ENCODE measurements at regions not wholly inside any gene's neighbourhood (a gene's known extent, or its start where the extent isn't known, plus 50 kb on each side); places are given as distances from the start of the nearest gene placed in this dataset.

DNA sequence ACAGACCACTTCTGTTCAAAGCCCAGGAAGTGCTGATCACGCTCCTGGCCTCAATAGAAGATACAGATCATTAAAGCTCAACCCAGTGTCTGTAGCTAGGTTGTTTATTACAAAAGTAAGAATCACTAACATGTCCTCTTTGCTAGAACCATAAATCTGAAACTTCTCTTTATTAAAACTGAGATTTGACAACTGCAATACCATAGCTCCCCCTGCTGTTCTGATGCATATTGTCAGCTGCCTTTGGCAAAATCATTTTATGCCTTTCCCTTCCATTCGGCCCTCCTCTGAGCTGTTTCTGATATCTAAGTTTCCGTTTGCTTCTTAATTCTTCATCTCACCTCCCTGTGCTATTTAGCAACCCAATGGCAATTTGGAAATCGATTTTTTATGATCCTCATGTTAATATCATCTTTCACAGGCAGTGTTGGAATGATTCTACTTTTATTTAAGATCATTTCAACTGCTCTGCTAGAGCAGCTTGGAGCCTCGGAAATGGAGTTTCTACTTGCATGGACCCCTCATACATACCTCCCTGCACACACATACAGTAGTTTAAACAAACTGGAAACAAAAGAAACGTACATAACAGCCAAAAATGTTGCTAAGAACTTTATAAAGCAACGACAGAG is 998.8 kb downstream of the MAT2B start:
- H3K4me1 ChIP-seq: peaks cover 0 to 4% (median 1%) of the 10 kb centered on the region in 4 donors
- DNase-seq (peak in 1 of 3 donors; percentile 47), ATAC-seq (peak; percentile 82 to 89 (median 86))
- no peaks in the 10 kb centered on the region for H3K9me3 ChIP-seq
- no peak for TF ChIP-seq POLR2A (IDR thresholded peaks at IDR 0.05)
- TF ChIP-seq, protein P1, sequence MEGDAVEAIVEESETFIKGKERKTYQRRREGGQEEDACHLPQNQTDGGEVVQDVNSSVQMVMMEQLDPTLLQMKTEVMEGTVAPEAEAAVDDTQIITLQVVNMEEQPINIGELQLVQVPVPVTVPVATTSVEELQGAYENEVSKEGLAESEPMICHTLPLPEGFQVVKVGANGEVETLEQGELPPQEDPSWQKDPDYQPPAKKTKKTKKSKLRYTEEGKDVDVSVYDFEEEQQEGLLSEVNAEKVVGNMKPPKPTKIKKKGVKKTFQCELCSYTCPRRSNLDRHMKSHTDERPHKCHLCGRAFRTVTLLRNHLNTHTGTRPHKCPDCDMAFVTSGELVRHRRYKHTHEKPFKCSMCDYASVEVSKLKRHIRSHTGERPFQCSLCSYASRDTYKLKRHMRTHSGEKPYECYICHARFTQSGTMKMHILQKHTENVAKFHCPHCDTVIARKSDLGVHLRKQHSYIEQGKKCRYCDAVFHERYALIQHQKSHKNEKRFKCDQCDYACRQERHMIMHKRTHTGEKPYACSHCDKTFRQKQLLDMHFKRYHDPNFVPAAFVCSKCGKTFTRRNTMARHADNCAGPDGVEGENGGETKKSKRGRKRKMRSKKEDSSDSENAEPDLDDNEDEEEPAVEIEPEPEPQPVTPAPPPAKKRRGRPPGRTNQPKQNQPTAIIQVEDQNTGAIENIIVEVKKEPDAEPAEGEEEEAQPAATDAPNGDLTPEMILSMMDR (IDR thresholded peaks at IDR 0.05): peak; percentile 79 to 87 (median 83)
- 27% methylated on average over 7 of the region's 7 CpGs for WGBS (ENCODE audit: insufficient coverage, low coverage, low lambda C conversion rate, missing lambda C conversion rate)
- intact Hi-C loops (cut with DNase I): no loop called here
- no peaks in the 10 kb centered on the region for H3K27me3 ChIP-seq
- H3K36me3 ChIP-seq: no peaks in the 10 kb centered on the region
- no peak overlapping the region for H3K4me3 ChIP-seq
- no peak overlapping the region for H3K27ac ChIP-seq

DNA sequence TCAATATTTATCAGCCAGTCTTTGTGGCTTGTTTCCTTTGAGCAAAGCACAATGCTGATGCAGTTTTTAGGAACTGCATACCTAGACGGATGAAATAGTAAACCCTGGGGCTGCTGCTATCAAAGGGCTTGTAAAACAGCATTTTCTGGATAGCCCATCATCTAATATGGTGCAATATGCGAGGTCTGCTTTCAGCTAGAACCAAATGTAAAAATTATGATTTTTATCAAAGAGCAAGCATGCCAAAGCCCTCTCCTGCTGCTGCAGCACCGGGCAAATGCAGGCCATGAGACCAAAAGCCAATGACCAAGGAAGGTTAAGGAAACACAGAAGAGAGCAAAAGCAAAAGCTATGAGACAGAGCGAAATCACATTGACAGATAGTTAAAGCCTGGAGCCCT is 1000.4 kb downstream of the MAT2B start:
- intact Hi-C loops (cut with DNase I): no loop called here

DNA sequence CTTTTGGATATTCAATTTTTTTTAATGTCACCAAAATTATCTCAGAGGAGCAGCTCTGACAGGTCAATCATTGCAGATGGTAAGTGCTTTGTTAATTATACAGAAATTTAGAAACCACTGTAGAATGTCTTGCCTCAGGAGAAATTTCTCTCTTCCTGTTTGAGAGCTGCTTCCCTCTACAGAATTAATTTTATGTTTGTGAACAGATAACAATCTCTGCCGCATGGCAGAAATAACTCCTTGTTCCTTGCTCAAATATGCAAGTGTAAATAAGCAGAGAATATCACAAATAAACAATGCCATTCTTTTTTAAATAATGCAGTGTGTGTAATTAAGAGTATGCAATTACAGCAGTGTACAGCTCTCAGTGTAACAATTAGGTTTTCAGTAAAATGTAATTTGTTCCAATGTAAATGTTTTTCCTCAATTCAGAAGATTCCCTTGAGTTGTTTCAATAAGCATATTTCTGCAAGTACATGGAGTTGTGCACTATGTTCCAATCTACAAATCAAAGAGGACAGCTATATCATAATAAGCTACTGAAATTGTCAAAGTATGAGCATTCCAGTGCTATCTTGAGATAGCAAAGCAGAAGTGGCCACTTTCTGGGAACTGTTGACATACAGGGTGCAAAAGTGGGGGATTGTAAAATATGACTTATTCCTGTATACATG is 1012.8 kb downstream of the MAT2B start:
- no peaks in the 10 kb centered on the region for H3K9me3 ChIP-seq
- no peaks in the 10 kb centered on the region for H3K4me1 ChIP-seq
- ATAC-seq: no peak
- intact Hi-C loops (cut with DNase I): no loop called here
- TF ChIP-seq, protein P1 (IDR thresholded peaks at IDR 0.05): no peak
- no peak for TF ChIP-seq POLR2A (IDR thresholded peaks at IDR 0.05)
- no peaks in the 10 kb centered on the region for H3K27me3 ChIP-seq
- H3K27ac ChIP-seq: no peak overlapping the region
- 35% methylated on average over 1 of the region's 1 CpG for WGBS (ENCODE audit: insufficient coverage, low coverage, low lambda C conversion rate, missing lambda C conversion rate)
- no peak for DNase-seq
- H3K36me3 ChIP-seq: no peaks in the 10 kb centered on the region
- no peak overlapping the region for H3K4me3 ChIP-seq

More for the DNA sequence above, 1000.4 kb downstream of the MAT2B start:
- 59% methylated on average over 4 of the region's 4 CpGs for WGBS (ENCODE audit: insufficient coverage, low coverage, low lambda C conversion rate, missing lambda C conversion rate)
- no peak for ATAC-seq
- H3K27me3 ChIP-seq: no peaks in the 10 kb centered on the region
- H3K36me3 ChIP-seq: no peaks in the 10 kb centered on the region
- no peaks in the 10 kb centered on the region for H3K9me3 ChIP-seq
- no peak overlapping the region for H3K27ac ChIP-seq
- H3K4me1 ChIP-seq: peaks cover 0 to 4% (median 1%) of the 10 kb centered on the region in 4 donors
- no peak for TF ChIP-seq POLR2A (IDR thresholded peaks at IDR 0.05)
- TF ChIP-seq, protein P1 (IDR thresholded peaks at IDR 0.05): no peak
- H3K4me3 ChIP-seq: no peak overlapping the region
- no peak for DNase-seq

DNA sequence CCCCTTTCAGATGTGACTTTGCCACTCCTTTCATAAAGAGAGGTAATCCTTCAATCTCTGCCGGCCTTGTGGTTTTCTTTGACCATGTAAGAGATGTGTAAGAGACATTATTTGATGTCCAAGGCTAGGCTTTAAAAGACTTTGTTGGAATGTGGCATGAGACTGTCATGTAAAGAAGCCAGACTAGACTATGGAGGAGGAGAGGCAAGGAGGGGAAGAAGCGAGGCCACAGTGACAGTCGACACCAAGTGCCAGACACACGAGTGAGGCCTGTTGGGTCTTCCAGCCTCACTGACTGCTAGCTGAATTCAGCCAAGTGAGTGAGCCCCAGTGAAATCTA is 1013.3 kb downstream of the MAT2B start:
- H3K4me3 ChIP-seq: no peak overlapping the region
- intact Hi-C loops (cut with DNase I): no loop called here
- H3K27me3 ChIP-seq: no peaks in the 10 kb centered on the region
- 83% methylated on average over 4 of the region's 4 CpGs for WGBS (ENCODE audit: insufficient coverage, low coverage, low lambda C conversion rate, missing lambda C conversion rate)
- H3K36me3 ChIP-seq: no peaks in the 10 kb centered on the region
- H3K9me3 ChIP-seq: no peaks in the 10 kb centered on the region
- ATAC-seq (no peak), DNase-seq (no peak)
- H3K27ac ChIP-seq: no peak overlapping the region
- H3K4me1 ChIP-seq: no peaks in the 10 kb centered on the region
- TF ChIP-seq POLR2A (IDR thresholded peaks at IDR 0.05): no peak
- TF ChIP-seq, protein P1 (IDR thresholded peaks at IDR 0.05): no peak
